ENCODE measurements at regions not wholly inside any gene's neighbourhood (a gene's known extent, or its start where the extent isn't known, plus 50 kb on each side); places are given as distances from the start of the nearest gene placed in this dataset.

DNA sequence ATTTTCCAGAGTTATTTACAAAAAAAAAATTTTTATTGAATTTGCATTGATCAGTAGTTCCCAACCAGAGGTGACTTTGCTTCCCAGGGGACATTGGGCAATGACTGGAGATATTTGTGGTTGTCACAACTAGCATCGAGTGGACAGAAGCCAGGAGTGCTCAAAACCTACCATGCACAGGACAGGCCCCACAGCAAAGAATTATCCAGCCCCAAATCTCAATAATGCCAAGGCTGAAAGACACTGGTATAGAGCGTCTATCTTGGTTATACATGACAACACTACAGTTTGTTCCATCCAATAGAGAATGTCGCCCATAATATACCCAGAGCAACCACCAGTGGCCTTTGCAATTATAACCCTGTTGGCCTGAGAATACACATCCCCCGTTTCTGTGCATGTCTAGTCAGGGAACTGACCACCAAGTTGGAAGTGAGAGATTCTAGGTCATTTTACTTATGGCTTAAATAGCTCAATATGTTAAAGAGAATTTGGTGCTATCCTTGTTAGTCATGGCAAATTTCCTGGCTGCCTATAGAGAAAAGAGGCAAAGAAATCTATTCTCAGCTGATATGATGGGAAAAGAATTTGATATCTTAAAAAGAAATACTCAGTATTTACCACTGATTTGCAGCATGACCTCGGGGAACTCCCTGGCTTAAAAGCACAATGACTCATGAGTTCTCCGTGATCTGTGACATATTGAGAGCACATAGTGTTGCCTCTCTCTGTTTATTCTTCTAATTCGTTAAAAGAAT lies 76.0 kb upstream of the ADTRP start:
- no peak overlapping the region for H3K4me2 ChIP-seq (ENCODE audit: extremely low read depth, insufficient read depth, low read length)

DNA sequence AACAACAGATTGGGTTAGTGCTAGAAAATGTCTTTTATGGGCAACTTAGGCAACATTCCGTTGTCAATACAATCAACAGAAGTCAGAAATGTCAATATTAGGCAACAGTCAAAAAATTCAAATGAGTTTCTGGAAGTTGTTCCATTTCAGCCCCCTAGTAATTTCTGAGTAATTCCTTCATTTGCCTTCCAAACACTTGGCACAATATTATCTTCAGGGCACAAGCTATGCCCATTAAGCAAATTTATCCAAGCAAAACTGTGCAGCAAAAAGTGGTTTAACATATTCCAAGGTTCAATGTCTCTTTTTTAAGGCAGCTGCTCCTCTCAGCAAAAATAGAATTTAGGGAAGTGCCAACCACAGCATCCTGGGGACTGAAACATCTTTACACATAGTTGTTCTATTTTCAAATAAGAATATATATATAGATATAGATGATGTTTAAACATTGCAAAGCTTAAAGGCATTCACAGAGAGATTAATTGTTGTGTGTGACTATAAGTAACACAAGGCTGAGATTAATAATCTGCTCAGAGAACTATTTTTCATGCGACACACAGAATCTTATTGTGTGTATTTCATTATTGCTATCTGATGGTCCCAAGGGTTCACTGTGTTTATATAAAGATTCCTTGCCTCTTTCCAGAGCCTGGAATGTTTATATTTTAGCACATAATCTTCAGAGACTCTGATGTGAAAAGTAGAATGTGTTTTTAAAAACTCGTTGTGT lies 75.2 kb upstream of the ADTRP start:
- peak in 1 of 2 donors; percentile 31 for DNase-seq (ENCODE audit: low read depth in 2 of 2)
- H3K36me3 ChIP-seq (ENCODE audit: control insufficient read depth, insufficient read depth, low read length) = no peaks in the 10 kb centered on the region
- no peak overlapping the region for H3K27ac ChIP-seq (ENCODE audit: insufficient read depth, low read length)
- peaks cover 6% of the 10 kb centered on the region for H3K4me1 ChIP-seq (ENCODE audit: control insufficient read depth, extremely low read depth, insufficient read depth, low read length)
- no peak overlapping the region for H2AFZ ChIP-seq (ENCODE audit: low read length)
- no peak for TF ChIP-seq EZH2 (IDR thresholded peaks at IDR 0.05; ENCODE audit: low read length, missing control alignments)
- TF ChIP-seq, protein P1, sequence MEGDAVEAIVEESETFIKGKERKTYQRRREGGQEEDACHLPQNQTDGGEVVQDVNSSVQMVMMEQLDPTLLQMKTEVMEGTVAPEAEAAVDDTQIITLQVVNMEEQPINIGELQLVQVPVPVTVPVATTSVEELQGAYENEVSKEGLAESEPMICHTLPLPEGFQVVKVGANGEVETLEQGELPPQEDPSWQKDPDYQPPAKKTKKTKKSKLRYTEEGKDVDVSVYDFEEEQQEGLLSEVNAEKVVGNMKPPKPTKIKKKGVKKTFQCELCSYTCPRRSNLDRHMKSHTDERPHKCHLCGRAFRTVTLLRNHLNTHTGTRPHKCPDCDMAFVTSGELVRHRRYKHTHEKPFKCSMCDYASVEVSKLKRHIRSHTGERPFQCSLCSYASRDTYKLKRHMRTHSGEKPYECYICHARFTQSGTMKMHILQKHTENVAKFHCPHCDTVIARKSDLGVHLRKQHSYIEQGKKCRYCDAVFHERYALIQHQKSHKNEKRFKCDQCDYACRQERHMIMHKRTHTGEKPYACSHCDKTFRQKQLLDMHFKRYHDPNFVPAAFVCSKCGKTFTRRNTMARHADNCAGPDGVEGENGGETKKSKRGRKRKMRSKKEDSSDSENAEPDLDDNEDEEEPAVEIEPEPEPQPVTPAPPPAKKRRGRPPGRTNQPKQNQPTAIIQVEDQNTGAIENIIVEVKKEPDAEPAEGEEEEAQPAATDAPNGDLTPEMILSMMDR (conservative IDR thresholded peaks at IDR 0.05 in 1 of 2, IDR thresholded peaks at IDR 0.05 in 1 of 2; ENCODE audit: low read depth in 1 of 2, low read length in 2 of 2) = no peak
- H3K9me3 ChIP-seq (ENCODE audit: control insufficient read depth, insufficient read depth, low read depth, low read length) = no peaks in the 10 kb centered on the region
- no peak overlapping the region for H3K9ac ChIP-seq (ENCODE audit: insufficient read depth, low read length)
- H4K20me1 ChIP-seq (ENCODE audit: control insufficient read depth, extremely low read depth, insufficient read depth, low read length) = no peaks in the 10 kb centered on the region
- no peak overlapping the region for H3K4me3 ChIP-seq (replicated peaks in 1 of 4; ENCODE audit: control extremely low read depth in 1 of 4, insufficient read depth in 1 of 4, low read depth in 3 of 4, low read length in 4 of 4)
- H3K4me2 ChIP-seq (ENCODE audit: extremely low read depth, insufficient read depth, low read length) = no peak overlapping the region
- no peaks in the 10 kb centered on the region for H3K27me3 ChIP-seq (ENCODE audit: control insufficient read depth, insufficient read depth, low read length)
- H3K79me2 ChIP-seq (ENCODE audit: control insufficient read depth, insufficient read depth, low read length) = no peaks in the 10 kb centered on the region

More for the DNA sequence above, 76.0 kb upstream of the ADTRP start:
- Histone ChIP-seq H3K27me3 (ENCODE audit: control insufficient read depth, insufficient read depth, low read length) (no peaks in the 10 kb centered on the region), H3K4me1 (ENCODE audit: control insufficient read depth, extremely low read depth, insufficient read depth, low read length) (peaks cover 4% of the 10 kb centered on the region), H3K9ac (ENCODE audit: insufficient read depth, low read length) (no peak overlapping the region), H3K9me3 (ENCODE audit: control insufficient read depth, insufficient read depth, low read depth, low read length) (no peaks in the 10 kb centered on the region), H3K27ac (ENCODE audit: insufficient read depth, low read length) (no peak overlapping the region), H3K36me3 (ENCODE audit: control insufficient read depth, insufficient read depth, low read length) (no peaks in the 10 kb centered on the region), H4K20me1 (ENCODE audit: control insufficient read depth, extremely low read depth, insufficient read depth, low read length) (no peaks in the 10 kb centered on the region), H3K79me2 (ENCODE audit: control insufficient read depth, insufficient read depth, low read length) (no peaks in the 10 kb centered on the region), H2AFZ (ENCODE audit: low read length) (no peak overlapping the region), H3K4me3 (replicated peaks in 1 of 4; ENCODE audit: control extremely low read depth in 1 of 4, insufficient read depth in 1 of 4, low read depth in 3 of 4, low read length in 4 of 4) (no peak overlapping the region)
- DNase-seq (ENCODE audit: low read depth in 2 of 2) = peak; percentile 60 to 76
- TF ChIP-seq, protein P1 (conservative IDR thresholded peaks at IDR 0.05 in 1 of 2, IDR thresholded peaks at IDR 0.05 in 1 of 2; ENCODE audit: low read depth in 1 of 2, low read length in 2 of 2) = no peak
- no peak for TF ChIP-seq EZH2 (IDR thresholded peaks at IDR 0.05; ENCODE audit: low read length, missing control alignments)

DNA sequence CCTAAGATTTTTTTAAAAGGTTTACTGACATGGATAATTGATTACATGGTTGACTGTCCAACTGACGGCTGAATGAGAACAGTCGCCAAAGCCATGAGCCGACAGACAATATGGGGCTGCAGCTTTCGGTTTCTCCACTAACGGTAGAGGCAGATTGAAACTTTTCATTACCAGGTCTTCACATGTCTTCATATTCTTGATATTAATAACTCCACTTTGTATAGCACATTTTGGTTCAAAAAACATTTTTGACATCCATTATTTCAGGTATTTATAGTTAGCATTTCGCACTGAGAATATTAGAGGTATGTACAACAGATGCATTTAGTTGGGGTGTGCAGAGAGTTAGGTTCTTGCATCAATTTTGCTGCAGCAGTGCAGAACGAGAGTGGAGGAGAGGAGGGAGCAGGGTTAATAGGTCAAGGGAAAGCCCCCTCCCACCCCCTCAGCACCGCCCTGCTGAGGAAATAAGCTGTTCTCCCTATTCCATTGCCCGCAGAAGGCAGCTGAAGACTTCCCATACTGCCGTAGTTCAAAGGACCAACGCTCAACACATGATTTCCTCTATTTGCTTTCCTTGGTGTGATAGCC lies 73.6 kb upstream of the ADTRP start:
- Histone ChIP-seq H3K4me2 (ENCODE audit: extremely low read depth, insufficient read depth, low read length) (no peak overlapping the region), H2AFZ (ENCODE audit: low read length) (no peak overlapping the region), H3K27ac (ENCODE audit: insufficient read depth, low read length) (no peak overlapping the region), H4K20me1 (ENCODE audit: control insufficient read depth, extremely low read depth, insufficient read depth, low read length) (no peaks in the 10 kb centered on the region), H3K79me2 (ENCODE audit: control insufficient read depth, insufficient read depth, low read length) (no peaks in the 10 kb centered on the region), H3K9me3 (ENCODE audit: control insufficient read depth, insufficient read depth, low read depth, low read length) (no peaks in the 10 kb centered on the region), H3K4me1 (ENCODE audit: control insufficient read depth, extremely low read depth, insufficient read depth, low read length) (peaks cover 6% of the 10 kb centered on the region), H3K36me3 (ENCODE audit: control insufficient read depth, insufficient read depth, low read length) (no peaks in the 10 kb centered on the region), H3K27me3 (ENCODE audit: control insufficient read depth, insufficient read depth, low read length) (no peaks in the 10 kb centered on the region), H3K4me3 (replicated peaks in 1 of 4; ENCODE audit: control extremely low read depth in 1 of 4, insufficient read depth in 1 of 4, low read depth in 3 of 4, low read length in 4 of 4) (no peak overlapping the region), H3K9ac (ENCODE audit: insufficient read depth, low read length) (no peak overlapping the region)
- DNase-seq (ENCODE audit: low read depth in 2 of 2) = no peak
- TF ChIP-seq EZH2 (IDR thresholded peaks at IDR 0.05; ENCODE audit: low read length, missing control alignments) = no peak
- TF ChIP-seq, protein P1 (conservative IDR thresholded peaks at IDR 0.05 in 1 of 2, IDR thresholded peaks at IDR 0.05 in 1 of 2; ENCODE audit: low read depth in 1 of 2, low read length in 2 of 2) = no peak

Measured in fibroblast of lung (primary cell).